ENCODE measurements at regions not wholly inside any gene's neighbourhood (a gene's known extent, or its start where the extent isn't known, plus 50 kb on each side); places are given as distances from the start of the nearest gene placed in this dataset.

DNA sequence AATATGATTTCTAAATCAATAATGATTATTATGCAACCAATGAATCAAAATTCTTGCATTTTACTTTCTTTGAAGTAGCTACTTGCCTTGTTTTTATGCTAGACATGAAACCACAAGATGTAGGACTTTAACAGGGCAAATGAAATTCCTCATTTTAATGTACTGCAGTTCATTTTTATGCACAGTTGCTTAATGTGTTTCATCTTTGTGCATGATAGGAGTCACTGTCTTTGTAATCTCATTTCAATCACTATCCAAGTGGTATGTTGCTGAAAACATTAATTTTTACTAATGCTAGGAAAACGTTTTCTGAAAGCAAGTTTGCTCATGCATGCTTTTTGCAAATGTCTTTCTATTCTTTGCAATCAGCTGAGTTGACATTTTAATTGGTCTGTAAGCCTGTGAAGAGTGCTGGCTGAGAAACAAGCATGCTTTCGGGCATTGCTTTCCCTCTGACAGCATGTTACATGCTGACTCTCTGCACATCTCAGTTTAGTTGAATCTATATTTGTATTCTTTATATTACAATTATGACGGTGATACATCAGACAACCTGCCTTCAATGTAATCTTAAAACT lies 535.0 kb upstream of the CDH18 start:
- DNase-seq, result no peak

DNA sequence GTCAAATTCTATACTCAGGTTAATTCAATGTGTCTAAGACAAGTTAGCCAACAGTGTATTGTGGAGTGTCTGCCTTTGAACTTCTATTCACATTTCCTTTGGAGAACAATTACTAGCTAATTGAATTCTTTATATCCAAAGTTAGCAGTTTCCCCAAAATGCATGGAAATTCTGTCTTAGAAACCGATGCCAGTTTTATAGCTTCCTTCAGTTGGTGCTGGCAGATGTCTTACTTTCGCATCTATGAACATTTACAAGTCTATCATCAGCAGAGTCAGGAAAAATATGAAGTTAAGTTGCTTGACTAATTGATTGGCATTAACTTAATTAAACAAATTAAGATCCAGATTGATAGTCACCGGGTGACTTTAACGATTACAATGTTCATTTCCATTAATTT lies 527.6 kb upstream of the CDH18 start:
- DNase-seq, result no peak

DNA sequence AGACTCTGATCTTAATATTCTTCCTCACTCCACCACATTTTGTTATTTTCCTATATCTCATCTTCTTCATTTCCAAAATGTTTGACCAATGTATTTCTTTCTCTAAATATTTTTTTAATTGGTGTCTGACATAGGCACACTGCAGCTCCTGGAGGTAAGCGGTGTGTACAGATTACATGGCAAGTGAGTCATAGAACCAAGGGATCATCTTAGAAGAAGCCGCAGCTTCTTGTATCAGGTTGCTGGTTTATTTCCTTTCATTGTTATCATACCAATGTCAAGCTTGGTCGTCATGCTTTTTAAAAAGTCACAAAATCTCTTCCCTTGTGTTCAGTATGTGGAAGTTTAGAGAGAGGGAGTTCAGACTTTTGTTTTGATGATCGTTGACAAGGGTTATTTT lies 526.1 kb upstream of the CDH18 start:
- DNase-seq, result no peak

DNA sequence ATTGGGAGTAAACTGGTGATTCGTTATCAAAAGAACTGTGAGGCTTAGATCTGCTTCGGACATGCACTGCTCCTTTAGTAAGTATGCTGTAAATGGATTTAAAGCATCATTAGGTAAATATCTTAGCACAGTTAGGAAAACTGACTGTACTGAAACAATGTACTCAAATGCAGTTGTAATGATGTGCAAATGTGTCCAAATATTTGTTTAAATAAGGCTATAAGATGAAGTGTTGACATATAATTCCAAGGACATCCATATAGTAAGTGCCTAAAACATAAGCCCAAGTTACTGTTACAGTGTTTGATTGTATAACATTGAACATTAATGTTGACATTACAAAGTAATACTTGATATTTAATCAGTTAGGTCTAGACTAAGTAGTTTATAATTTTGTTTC lies 512.5 kb upstream of the CDH18 start:
- no peak for DNase-seq

DNA sequence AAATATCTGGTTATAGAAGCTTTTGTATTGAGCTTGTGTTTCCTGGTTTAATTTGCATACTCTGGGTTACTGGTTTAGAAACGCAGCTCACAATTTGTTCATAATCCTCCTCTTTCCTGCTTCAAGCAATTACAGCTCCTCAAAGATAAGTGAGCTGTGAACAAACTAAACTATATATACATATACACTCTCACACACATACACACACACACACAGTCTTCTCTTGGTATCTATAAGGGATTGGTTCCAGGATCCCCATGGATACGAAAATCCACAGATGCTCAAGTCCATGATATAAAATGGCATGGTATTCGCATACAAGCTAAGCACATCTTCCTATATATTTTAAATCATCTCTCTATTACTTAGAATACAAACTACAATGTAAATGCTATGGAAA lies 510.9 kb upstream of the CDH18 start:
- no peak for DNase-seq

DNA sequence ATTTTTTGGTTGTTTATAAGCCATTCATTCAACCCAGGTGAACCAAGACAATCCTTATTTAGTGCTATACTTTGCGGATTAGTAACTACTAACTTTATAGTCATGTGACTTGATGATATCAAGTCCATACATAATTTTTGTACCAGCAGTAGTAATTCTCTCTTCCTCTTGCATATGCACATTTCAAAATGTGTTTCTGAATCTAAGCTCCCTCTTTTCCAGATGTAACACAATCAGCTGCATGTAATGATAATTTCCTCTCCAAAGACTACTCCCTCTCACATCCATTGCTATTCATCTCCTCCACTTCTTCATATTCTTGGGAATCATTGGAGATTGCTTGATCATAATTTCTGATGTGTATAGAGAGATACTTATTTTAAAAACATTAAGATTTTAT lies 510.1 kb upstream of the CDH18 start:
- no peak for DNase-seq

DNA sequence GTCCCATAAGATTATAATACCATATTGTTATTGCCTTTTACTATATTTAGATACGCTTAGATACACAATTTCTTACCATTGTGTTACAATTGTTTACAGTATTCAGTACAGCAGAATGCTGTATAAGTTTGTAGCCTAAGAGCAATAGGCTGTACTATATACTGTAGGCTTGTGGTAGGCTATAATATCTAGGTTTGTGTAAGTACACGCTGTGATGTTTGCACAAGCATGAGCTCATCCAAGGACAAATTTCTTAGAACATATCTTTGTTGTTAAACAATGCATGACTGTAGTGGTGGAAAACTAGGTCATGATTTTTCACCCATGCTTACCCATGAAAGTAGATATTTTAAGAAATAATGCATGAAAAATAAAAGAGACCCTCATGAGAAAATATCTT lies 509.4 kb upstream of the CDH18 start:
- no peak for DNase-seq

DNA sequence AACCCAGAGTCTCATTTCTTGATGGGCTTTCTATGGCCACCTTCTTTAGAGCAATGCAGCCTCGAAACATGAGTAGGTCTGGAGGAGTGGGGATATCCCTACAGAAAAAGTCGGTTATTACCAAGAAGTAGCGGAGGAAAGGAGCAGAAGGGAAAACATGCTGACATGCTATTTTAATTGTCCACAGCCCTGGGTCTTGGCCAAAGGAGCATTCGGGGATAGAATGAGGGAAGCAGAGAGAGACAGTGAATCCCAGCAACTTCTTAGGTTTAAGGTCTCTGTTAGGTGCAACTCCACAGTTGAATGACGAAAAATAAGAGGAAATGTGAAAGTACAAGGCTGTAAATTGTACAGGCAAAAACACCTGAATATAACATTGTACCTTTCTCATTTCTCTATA lies 506.7 kb upstream of the CDH18 start:
- no peak for DNase-seq

DNA sequence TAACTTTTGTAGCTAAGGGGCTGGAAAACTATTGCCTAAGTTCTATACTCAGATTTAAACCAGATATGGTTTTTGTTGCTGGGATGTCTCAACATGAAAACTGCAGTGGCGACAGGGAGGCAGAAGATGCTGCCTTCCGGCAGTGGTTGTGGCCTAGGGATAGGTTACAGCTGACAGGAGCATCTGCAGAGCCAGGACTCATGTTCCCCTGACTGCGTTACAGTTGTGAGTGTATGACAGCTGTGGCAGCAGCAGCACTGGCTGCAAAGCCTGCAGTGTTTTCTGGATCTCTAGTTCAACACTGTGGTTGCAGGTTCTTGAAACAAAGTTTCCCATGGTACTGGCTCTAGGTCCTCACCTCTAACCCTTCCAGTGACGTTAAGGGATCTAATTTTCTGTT lies 498.8 kb upstream of the CDH18 start:
- no peak for DNase-seq

DNA sequence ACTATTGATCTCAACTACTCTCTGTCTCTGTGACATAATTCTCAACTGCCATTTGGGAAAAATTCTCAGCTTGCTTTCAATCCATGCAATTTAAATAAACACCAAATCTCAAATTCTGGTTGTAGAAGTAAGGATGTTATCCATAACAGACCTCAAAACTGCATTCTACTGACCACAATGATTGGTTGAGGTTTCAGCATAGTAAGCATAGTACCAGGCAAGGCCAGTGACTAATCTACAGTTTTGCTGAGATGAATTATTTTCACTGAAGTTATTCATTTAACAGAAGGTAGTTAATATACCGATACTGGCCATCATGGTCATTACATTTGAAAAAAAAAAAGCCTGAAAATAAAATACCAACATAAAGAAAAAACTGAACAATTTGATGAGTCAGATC lies 488.0 kb upstream of the CDH18 start:
- no peak for DNase-seq

DNA sequence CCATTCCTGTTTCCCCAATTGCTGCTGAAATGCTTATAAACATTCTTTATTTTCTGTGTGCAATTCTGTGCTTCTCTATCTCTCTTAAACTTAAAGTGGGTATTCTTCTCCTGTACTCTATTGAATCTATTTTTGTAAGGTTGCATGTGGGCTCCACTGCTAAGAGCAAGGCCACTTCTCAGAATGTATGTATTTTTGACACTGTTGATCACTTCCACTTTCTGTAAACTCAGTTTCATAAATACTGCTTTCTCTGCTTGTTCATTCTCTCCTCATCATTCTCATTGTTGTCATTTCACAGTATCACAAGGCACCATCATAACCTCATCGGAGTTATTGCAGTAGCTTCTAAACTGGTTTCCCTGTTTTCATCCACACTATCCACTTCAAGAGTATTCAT lies 483.0 kb upstream of the CDH18 start:
- no peak for DNase-seq

DNA sequence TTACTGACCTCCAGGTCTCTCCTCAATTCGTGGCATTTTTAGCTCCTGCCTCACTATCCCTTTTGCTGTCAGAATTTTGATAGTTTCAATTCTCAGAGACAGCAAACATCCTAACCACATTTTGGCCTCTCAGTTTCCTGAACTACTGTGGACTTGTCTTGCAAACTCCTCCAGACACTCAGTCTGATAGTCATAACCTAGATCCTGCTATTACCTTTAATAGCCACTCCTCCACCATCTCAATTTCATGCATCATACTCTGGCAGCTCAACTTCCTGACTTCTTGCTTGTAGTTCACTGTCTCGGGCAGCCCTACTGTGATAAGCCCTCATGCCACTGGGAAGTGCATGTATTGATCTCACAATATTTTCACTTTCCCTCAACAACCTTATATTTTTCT lies 481.8 kb upstream of the CDH18 start:
- DNase-seq, result no peak

DNA sequence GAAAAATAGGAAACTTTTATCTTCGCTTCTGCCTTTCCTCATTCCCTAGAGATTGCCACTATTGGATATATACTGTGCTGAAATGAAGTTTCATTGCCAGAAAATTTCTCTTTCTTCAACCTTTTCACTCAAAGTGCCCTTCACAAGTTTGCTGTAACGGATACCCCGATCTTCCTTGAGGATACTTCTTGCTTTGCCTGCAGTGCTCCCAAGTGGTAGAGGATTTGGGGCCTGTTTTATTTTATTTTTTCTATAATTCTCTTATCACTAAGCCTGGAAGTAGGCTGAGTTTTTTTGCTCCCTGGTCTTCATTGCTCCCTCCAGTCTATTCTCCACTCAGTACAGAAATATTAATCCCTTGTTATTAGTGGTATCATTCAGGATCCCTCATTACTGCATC lies 481.4 kb upstream of the CDH18 start:
- DNase-seq, result no peak

DNA sequence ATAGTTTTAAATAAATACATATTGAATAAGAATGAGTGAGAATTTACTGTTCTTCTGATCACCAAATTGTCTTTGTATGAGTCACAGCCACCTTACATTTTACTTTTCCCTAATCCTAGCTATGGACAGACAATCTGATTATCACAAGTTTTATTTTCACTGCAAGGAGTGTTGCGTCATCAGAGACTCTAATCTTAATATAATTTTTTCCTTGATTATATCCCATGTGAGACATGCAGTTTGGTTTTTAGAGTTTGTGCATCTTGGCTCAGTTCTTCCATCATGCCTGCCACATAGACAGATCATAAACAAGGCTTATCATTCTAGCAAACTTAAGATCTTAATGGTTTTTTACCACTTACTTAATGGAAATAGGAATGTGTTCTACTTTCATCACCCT lies 478.5 kb upstream of the CDH18 start:
- DNase-seq, result no peak

DNA sequence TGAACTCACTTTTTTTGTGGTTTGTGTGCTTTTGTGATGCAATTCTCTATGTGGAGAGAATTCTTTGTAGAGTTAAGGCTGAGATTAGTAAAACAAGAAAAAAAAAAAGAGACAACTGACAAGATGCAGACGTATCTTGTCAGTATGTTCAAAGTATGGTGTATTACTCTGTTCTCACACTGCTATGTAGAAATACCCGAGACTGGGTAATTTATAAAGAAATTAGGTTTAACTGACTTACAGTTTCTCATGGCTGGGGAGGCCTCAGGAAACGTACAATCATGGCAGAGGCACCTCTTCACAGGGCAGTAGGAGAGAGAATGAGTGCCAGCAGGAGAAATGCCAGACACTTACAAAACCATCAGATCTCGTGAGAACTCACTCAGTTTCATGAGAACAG lies 475.2 kb upstream of the CDH18 start:
- DNase-seq, result no peak

DNA sequence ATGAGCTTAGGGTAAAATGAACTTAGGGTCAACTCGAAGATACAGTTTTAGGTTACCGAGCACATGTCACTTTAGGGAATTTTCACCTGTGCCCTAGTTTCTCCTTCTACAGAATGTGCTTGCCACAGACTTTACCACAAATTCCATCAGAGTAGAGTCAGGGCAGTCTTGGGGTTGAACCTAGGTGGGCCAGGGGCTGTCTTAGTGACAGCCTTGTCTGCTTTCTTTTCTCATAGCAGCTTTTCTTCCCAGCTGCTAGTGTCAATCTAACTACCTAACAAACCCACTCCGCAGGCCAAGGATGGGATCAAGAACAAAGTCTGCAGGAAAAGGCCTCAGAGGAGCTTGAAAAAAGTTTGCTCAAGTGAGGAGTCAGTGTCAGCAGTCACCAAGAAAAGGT lies 458.1 kb upstream of the CDH18 start:
- no peak for DNase-seq

DNA sequence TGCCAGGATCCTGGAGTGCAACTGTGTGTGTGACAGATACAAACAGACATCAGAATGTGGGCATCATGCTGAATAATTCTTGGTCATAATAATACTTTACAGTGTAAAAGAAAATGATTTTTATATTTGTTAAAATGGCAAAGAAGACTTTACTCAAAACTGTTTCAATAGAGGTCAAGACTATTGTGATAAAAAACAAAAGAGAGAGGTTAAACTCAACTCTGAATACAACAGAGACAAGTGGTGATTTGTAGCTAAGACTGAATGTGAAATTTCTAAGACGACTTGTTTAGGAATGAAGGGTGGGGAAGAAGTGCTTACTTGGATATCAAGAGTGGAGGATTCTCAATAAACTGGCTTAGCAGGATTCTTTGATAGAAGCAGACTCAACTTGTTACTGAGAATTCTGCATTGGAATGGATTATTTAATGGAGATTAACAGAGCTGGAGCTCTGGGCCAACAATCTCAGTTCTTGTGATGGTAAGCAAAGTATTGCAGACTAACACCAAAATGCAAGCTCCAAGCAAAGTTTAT lies 457.4 kb upstream of the CDH18 start:
- DNase-seq, result no peak

DNA sequence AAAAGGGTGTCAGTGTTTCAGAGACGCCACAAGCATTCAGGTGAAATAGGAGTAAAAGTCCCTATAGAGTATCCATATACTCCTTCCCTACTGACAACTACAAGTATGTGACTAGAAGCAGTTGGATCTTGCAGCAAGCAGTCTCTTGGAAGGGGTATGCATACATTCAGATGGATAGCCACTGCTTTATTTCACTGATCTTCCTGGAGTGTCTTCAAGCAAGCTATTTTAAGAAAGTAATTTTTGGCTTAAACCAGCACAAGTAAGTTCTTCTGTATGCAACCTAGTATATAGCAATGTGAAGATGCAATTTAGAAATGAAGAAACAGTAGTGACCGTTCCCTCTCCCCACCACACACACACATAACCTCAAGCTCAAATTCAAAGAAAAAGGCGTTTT lies 446.8 kb upstream of the CDH18 start:
- DNase-seq, result no peak

DNA sequence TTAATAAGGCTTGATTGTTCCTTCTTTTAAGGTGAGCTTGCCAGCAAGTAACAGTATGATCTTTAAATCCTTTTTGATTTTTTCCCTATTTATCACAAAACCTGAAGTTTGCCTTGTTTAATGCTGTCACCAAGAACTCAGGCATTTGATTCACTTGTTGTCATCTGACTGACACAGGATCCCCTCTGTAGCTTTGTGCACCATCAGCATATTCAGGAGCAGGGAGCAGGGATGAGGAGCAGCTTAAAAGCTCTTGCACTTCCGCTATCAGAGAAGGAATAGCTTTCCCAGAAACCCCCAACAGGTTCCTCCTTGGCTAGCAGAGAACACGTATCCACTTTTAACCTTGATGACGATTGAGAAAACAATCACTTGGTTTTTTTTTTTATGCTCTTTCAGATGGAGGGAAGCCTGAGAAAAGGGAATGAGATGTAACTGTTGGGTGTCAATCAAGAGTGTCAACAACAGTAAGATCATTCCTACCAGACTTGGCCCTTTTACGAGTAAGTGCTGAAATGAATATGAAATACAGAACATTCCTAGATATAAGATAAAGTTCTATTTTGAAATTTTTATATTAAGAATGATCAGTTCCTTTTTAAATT lies 433.1 kb upstream of the CDH18 start:
- no peak for DNase-seq

Data from activated effector memory CD4-positive, alpha-beta T cell treated with anti-CD3 and anti-CD28 coated beads, Interleukin-2, amount 50 U/mL, for 16 hours (primary cell).